ENCODE measurements at regions not wholly inside any gene's neighbourhood (a gene's known extent, or its start where the extent isn't known, plus 50 kb on each side); places are given as distances from the start of the nearest gene placed in this dataset.

DNA sequence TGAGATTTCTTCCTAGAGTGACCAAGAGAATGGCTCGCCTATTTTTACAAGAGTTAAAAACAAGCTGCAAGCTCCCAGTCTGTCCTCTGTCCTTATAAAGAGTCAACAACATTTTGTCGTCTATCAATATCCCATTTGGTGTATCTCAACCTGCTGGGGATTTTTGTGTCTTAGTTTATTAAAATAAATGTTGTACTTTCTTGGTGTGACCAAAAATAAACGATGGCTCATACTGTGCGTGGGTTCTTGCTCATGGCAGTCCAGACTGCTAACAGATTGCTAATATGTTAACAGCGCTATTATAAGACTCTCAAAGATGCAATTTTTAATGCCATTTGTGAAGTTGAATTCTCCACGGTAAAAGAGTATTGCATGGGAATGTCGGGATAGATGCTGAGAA lies 569.9 kb downstream of the GABRG2 start:
- CTCF ChIA-PET = no interaction called here
- POLR2A ChIA-PET = no interaction called here
- no peak for TF ChIP-seq SP1 (IDR thresholded peaks at IDR 0.05)
- TF ChIP-seq FOXK2 (IDR thresholded peaks at IDR 0.05) = no peak
- no peak for TF ChIP-seq ARNT (IDR thresholded peaks at IDR 0.05)
- no peak for TF ChIP-seq NFRKB (IDR thresholded peaks at IDR 0.05)
- TF ChIP-seq, protein P1, sequence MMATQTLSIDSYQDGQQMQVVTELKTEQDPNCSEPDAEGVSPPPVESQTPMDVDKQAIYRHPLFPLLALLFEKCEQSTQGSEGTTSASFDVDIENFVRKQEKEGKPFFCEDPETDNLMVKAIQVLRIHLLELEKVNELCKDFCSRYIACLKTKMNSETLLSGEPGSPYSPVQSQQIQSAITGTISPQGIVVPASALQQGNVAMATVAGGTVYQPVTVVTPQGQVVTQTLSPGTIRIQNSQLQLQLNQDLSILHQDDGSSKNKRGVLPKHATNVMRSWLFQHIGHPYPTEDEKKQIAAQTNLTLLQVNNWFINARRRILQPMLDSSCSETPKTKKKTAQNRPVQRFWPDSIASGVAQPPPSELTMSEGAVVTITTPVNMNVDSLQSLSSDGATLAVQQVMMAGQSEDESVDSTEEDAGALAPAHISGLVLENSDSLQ (IDR thresholded peaks at IDR 0.05) = no peak
- TF ChIP-seq ZNF384 (IDR thresholded peaks at IDR 0.05) = no peak
- no peak for TF ChIP-seq BHLHE40 (IDR thresholded peaks at IDR 0.05; ENCODE audit: borderline replicate concordance)
- TF ChIP-seq CTBP1 (IDR thresholded peaks at IDR 0.05; ENCODE audit: borderline replicate concordance) = no peak
- TF ChIP-seq ELF4 (IDR thresholded peaks at IDR 0.05) = no peak
- TF ChIP-seq HDGF (IDR thresholded peaks at IDR 0.05; ENCODE audit: borderline replicate concordance) = no peak
- no peak for TF ChIP-seq LEF1 (IDR thresholded peaks at IDR 0.05; ENCODE audit: borderline replicate concordance)
- TF ChIP-seq L3MBTL2 (conservative IDR thresholded peaks at IDR 0.05) = no peak
- no peak for TF ChIP-seq FOXM1 (IDR thresholded peaks at IDR 0.05; ENCODE audit: borderline replicate concordance)
- TF ChIP-seq TARDBP (IDR thresholded peaks at IDR 0.05) = no peak
- no peak for TF ChIP-seq FOXA1 (IDR thresholded peaks at IDR 0.05)
- TF ChIP-seq SUZ12 (IDR thresholded peaks at IDR 0.05) = no peak
- DNase-seq (ENCODE audit: extremely low spot score) = no peak

DNA sequence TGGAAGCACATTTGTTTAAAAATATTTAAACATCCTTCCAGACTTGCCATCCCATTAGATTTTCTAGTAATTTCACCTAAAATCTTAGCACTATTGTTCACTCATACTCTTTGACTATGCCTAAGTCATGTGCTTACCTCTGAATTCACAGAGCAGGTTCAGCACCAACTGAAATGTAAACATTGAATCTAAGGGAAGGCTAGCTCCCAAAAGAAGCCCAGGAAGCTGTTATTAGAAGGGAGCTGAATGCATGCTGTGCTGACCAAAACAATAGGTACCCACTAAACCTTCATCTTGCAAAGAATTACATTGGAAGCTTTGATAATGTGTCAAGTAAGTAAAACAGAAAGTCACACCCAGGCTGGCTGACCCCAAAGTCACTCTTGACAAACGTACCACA lies 571.3 kb downstream of the GABRG2 start:
- no peak for TF ChIP-seq SP1 (IDR thresholded peaks at IDR 0.05)
- no peak for TF ChIP-seq SUZ12 (IDR thresholded peaks at IDR 0.05)
- no peak for TF ChIP-seq FOXM1 (IDR thresholded peaks at IDR 0.05; ENCODE audit: borderline replicate concordance)
- no peak for TF ChIP-seq FOXK2 (IDR thresholded peaks at IDR 0.05)
- no peak for TF ChIP-seq NFRKB (IDR thresholded peaks at IDR 0.05)
- TF ChIP-seq CTBP1 (IDR thresholded peaks at IDR 0.05; ENCODE audit: borderline replicate concordance) = no peak
- no peak for TF ChIP-seq FOXA1 (IDR thresholded peaks at IDR 0.05)
- no peak for TF ChIP-seq LEF1 (IDR thresholded peaks at IDR 0.05; ENCODE audit: borderline replicate concordance)
- TF ChIP-seq, protein P1 (IDR thresholded peaks at IDR 0.05) = no peak
- no peak for TF ChIP-seq ELF4 (IDR thresholded peaks at IDR 0.05)
- no peak for TF ChIP-seq ZNF384 (IDR thresholded peaks at IDR 0.05)
- TF ChIP-seq L3MBTL2 (conservative IDR thresholded peaks at IDR 0.05) = no peak
- TF ChIP-seq BHLHE40 (IDR thresholded peaks at IDR 0.05; ENCODE audit: borderline replicate concordance) = no peak
- TF ChIP-seq TARDBP (IDR thresholded peaks at IDR 0.05) = no peak
- TF ChIP-seq ARNT (IDR thresholded peaks at IDR 0.05) = no peak
- TF ChIP-seq HDGF (IDR thresholded peaks at IDR 0.05; ENCODE audit: borderline replicate concordance) = no peak
- DNase-seq (ENCODE audit: extremely low spot score) = no peak
- ChIA-PET POLR2A (no interaction called here), CTCF (no interaction called here)

DNA sequence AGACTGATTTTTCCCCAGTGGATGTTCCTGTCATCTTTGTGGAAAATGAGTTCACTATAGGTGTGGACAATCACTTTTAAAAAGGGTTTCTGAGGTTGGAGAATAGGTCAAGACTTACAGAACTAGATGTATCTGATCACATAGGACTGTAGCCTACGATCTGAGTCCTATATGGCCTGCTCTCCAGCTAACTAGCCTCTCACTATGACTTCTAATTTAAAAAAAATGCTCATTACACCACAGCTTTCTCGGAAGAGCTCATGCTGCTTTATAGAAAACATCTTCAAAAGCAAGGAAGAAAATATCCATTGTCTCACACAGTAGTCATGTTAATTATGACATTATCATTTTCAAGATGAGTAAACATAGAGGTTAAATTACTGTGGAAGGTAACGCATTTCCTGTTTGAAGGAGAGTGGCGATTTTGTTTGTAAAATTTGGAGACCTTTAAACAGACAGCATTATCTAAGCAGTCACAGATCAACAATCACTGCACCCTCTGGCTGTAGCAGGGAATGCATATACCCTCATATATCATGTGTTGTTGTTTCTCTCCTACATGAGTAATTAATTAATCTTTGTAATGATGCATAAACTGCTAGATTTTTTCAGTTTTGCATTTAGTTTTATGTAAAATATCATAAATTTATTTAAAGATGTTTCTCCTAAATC lies 573.7 kb downstream of the GABRG2 start:
- TF ChIP-seq SUZ12 (IDR thresholded peaks at IDR 0.05) (no peak), FOXM1 (IDR thresholded peaks at IDR 0.05; ENCODE audit: borderline replicate concordance) (no peak), TARDBP (IDR thresholded peaks at IDR 0.05) (no peak), ELF4 (IDR thresholded peaks at IDR 0.05) (no peak), CTBP1 (IDR thresholded peaks at IDR 0.05; ENCODE audit: borderline replicate concordance) (no peak), FOXA1 (IDR thresholded peaks at IDR 0.05) (no peak), ZNF384 (IDR thresholded peaks at IDR 0.05) (no peak), LEF1 (IDR thresholded peaks at IDR 0.05; ENCODE audit: borderline replicate concordance) (no peak), NFRKB (IDR thresholded peaks at IDR 0.05) (no peak)
- ChIA-PET CTCF (no interaction called here), POLR2A (no interaction called here)
- no peak for DNase-seq (ENCODE audit: extremely low spot score)

DNA sequence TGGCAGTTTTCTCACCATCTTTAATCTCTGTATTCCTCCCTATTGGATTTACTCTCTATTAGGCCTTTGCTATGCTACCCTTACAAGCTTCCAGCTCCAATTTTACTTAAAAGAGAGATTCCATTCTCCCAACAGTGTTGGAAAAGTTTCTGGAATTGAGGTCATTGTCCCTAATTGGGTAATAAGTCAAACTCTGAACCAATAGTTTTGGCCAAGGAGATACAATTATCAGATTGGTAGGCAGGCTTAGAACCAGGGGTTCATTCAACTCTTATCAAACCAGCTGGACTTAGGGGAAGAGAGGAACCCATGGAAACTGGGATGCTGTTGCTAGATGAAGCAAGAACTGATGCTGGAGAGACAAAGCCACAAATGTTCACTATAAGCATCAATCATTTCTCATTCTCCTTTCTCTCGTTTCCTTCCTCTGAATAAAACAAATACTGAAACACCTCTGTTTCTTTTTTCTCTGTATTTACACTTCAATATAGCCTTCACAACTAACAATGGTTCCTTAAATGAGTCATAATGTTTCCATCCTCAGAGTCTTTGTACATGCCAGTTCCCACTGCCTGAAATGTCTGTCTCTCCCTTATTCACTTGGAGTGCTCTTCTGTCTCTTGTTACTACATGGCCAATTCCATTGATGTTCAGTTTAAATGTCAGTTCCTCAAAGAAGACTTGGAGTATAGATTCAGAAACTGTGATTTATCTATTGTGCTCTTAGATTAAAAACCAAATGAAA lies 587.3 kb downstream of the GABRG2 start:
- POLR2A ChIA-PET = no interaction called here
- no peak for TF ChIP-seq ELF4 (IDR thresholded peaks at IDR 0.05)
- DNase-seq (ENCODE audit: extremely low spot score) = no peak
- CTCF ChIA-PET = no interaction called here

DNA sequence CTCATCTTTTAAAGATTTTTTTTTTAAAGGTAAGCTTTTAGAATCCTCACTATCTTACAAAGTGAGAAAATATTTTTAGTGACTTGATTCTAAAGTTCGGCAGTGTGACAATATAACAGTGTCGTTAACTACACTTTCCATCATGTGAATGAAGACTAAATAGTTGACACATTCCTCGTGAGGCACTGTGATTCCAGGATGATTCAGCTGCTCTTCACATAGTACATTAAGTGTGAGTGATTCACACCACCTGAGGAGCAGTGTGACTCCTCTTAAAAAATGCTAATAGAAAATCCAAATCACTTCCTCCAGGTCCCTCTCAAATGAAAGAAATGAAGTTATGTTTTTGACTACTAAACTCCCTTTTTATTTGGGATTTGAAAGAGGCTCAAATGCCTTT lies 589.5 kb downstream of the GABRG2 start:
- DNase-seq (ENCODE audit: extremely low spot score) = no peak
- POLR2A ChIA-PET = no interaction called here

DNA sequence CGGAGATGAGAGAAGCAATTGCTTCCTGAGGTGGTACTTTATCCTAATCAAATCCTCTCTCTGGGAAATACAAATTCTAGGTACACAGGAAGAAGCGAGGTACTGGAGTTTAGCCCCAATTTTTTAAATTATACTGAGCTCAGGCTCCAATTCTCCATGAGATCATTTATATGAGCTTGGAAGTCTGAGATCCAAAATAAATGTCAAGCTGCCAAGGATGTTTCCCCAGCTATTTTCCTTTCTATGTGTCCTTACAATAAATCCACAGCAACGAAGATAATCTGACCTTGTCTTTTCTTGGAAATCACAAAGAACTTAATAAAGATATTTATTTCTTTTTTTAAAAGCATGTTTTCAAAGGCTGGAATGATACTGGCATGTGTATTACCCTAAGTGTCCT lies 597.3 kb downstream of the GABRG2 start:
- CTCF ChIA-PET = no interaction called here
- POLR2A ChIA-PET = no interaction called here
- TF ChIP-seq TARDBP (IDR thresholded peaks at IDR 0.05) (no peak), LEF1 (IDR thresholded peaks at IDR 0.05; ENCODE audit: borderline replicate concordance) (no peak), NFRKB (IDR thresholded peaks at IDR 0.05) (no peak), ARNT (IDR thresholded peaks at IDR 0.05) (no peak), SP1 (IDR thresholded peaks at IDR 0.05) (no peak), FOXK2 (IDR thresholded peaks at IDR 0.05) (no peak)
- TF ChIP-seq, protein P1 (IDR thresholded peaks at IDR 0.05) = no peak
- no peak for DNase-seq (ENCODE audit: extremely low spot score)

More for the DNA sequence above, 589.5 kb downstream of the GABRG2 start:
- TF ChIP-seq TARDBP (IDR thresholded peaks at IDR 0.05) (no peak), FOXA1 (IDR thresholded peaks at IDR 0.05) (no peak)
- TF ChIP-seq, protein P1 (IDR thresholded peaks at IDR 0.05) = no peak
- CTCF ChIA-PET = no interaction called here

Measured in HEK293T (cell line).